ENCODE measurements at regions not wholly inside any gene's neighbourhood (a gene's known extent, or its start where the extent isn't known, plus 50 kb on each side); places are given as distances from the start of the nearest gene placed in this dataset.

GRCh38 chr16:48897698-48898205, 287.8 kb upstream of the N4BP1 start:
- TF ChIP-seq EZH2 (IDR thresholded peaks at IDR 0.05; ENCODE audit: low read length, missing control alignments) (no peak), CTCF (conservative IDR thresholded peaks at IDR 0.05 in 1 of 2, IDR thresholded peaks at IDR 0.05 in 1 of 2; ENCODE audit: low read depth in 1 of 2, low read length in 2 of 2) (no peak)
- H3K27ac ChIP-seq (ENCODE audit: insufficient read depth, low read length), result no peak overlapping the region
- no peaks in the 10 kb centered on the region for H3K36me3 ChIP-seq (ENCODE audit: control insufficient read depth, insufficient read depth, low read length)
- H3K4me3 ChIP-seq (replicated peaks in 1 of 4; ENCODE audit: control extremely low read depth in 1 of 4, insufficient read depth in 1 of 4, low read depth in 3 of 4, low read length in 4 of 4), result no peak overlapping the region
- no peaks in the 10 kb centered on the region for H4K20me1 ChIP-seq (ENCODE audit: control insufficient read depth, extremely low read depth, insufficient read depth, low read length)
- no peaks in the 10 kb centered on the region for H3K79me2 ChIP-seq (ENCODE audit: control insufficient read depth, insufficient read depth, low read length)
- H3K27me3 ChIP-seq (ENCODE audit: control insufficient read depth, insufficient read depth, low read length), result no peaks in the 10 kb centered on the region
- H3K4me2 ChIP-seq (ENCODE audit: extremely low read depth, insufficient read depth, low read length), result no peak overlapping the region
- H3K4me1 ChIP-seq (ENCODE audit: control insufficient read depth, extremely low read depth, insufficient read depth, low read length), result no peaks in the 10 kb centered on the region
- H3K9me3 ChIP-seq (ENCODE audit: control insufficient read depth, insufficient read depth, low read depth, low read length), result no peaks in the 10 kb centered on the region
- H2AFZ ChIP-seq (ENCODE audit: low read length), result no peak overlapping the region
- no peak overlapping the region for H3K9ac ChIP-seq (ENCODE audit: insufficient read depth, low read length)
- DNase-seq (ENCODE audit: low read depth in 2 of 2), result no peak

- Histone ChIP-seq H3K4me2 (ENCODE audit: extremely low read depth, insufficient read depth, low read length) (no peak overlapping the region), H3K36me3 (ENCODE audit: control insufficient read depth, insufficient read depth, low read length) (no peaks in the 10 kb centered on the region), H3K9ac (ENCODE audit: insufficient read depth, low read length) (no peak overlapping the region), H3K27ac (ENCODE audit: insufficient read depth, low read length) (no peak overlapping the region), H3K4me3 (replicated peaks in 1 of 4; ENCODE audit: control extremely low read depth in 1 of 4, insufficient read depth in 1 of 4, low read depth in 3 of 4, low read length in 4 of 4) (no peak overlapping the region), H4K20me1 (ENCODE audit: control insufficient read depth, extremely low read depth, insufficient read depth, low read length) (no peaks in the 10 kb centered on the region), H2AFZ (ENCODE audit: low read length) (no peak overlapping the region), H3K4me1 (ENCODE audit: control insufficient read depth, extremely low read depth, insufficient read depth, low read length) (no peaks in the 10 kb centered on the region), H3K79me2 (ENCODE audit: control insufficient read depth, insufficient read depth, low read length) (no peaks in the 10 kb centered on the region), H3K9me3 (ENCODE audit: control insufficient read depth, insufficient read depth, low read depth, low read length) (no peaks in the 10 kb centered on the region), H3K27me3 (ENCODE audit: control insufficient read depth, insufficient read depth, low read length) (no peaks in the 10 kb centered on the region)
- DNase-seq (ENCODE audit: low read depth in 2 of 2), result no peak
- no peak for TF ChIP-seq CTCF (conservative IDR thresholded peaks at IDR 0.05 in 1 of 2, IDR thresholded peaks at IDR 0.05 in 1 of 2; ENCODE audit: low read depth in 1 of 2, low read length in 2 of 2)
- no peak for TF ChIP-seq EZH2 (IDR thresholded peaks at IDR 0.05; ENCODE audit: low read length, missing control alignments)
These were observed 285.2 kb upstream of the N4BP1 start for GRCh38 chr16:48895142-48895541.

- Histone ChIP-seq H3K27ac (ENCODE audit: insufficient read depth, low read length) (no peak overlapping the region), H3K79me2 (ENCODE audit: control insufficient read depth, insufficient read depth, low read length) (no peaks in the 10 kb centered on the region), H3K4me3 (replicated peaks in 1 of 4; ENCODE audit: control extremely low read depth in 1 of 4, insufficient read depth in 1 of 4, low read depth in 3 of 4, low read length in 4 of 4) (no peak overlapping the region), H2AFZ (ENCODE audit: low read length) (no peak overlapping the region), H3K9ac (ENCODE audit: insufficient read depth, low read length) (no peak overlapping the region), H4K20me1 (ENCODE audit: control insufficient read depth, extremely low read depth, insufficient read depth, low read length) (no peaks in the 10 kb centered on the region), H3K9me3 (ENCODE audit: control insufficient read depth, insufficient read depth, low read depth, low read length) (no peaks in the 10 kb centered on the region), H3K4me2 (ENCODE audit: extremely low read depth, insufficient read depth, low read length) (no peak overlapping the region), H3K4me1 (ENCODE audit: control insufficient read depth, extremely low read depth, insufficient read depth, low read length) (no peaks in the 10 kb centered on the region), H3K27me3 (ENCODE audit: control insufficient read depth, insufficient read depth, low read length) (no peaks in the 10 kb centered on the region), H3K36me3 (ENCODE audit: control insufficient read depth, insufficient read depth, low read length) (no peaks in the 10 kb centered on the region)
- TF ChIP-seq EZH2 (IDR thresholded peaks at IDR 0.05; ENCODE audit: low read length, missing control alignments) (no peak), CTCF (conservative IDR thresholded peaks at IDR 0.05 in 1 of 2, IDR thresholded peaks at IDR 0.05 in 1 of 2; ENCODE audit: low read depth in 1 of 2, low read length in 2 of 2) (no peak)
- no peak for DNase-seq (ENCODE audit: low read depth in 2 of 2)
These were observed 282.9 kb upstream of the N4BP1 start for GRCh38 chr16:48892893-48893292.

Measured in fibroblast of lung (primary cell).